HCT116 (cell line): ENCODE measurements at regions not wholly inside any gene's neighbourhood (a gene's known extent, or its start where the extent isn't known, plus 50 kb on each side); places are given as distances from the start of the nearest gene placed in this dataset.

Experiments
- ATAC-seq: fragments of 200-7000 bp; cut with Tn5 transposase; 2 replicates; pipeline ENCODE4 v1.9.1; 2020; ENCODE audit warnings: mild to moderate bottlenecking, moderate library complexity
- BruUV-seq: library from RNA; stranded (reverse); fragments of 400-500 nt; replicated peaks from 2 replicates; lab custom pipeline; 2021; lab: Mats Ljungman, UMichigan
- CTCF ChIA-PET: fragments of 300-600 bp; sonication (Branson Sonifier 250); formaldehyde crosslinking; loops from one replicate; lab custom pipeline; 2021; ENCODE audit warnings: antibody characterized with exemption; lab: Charles Lee
- POLR2A ChIA-PET: fragments of 300-600, 350-600 bp; sonication (Branson Sonifier 250); formaldehyde crosslinking; loops from one replicate; lab custom pipeline; 2021; ENCODE audit warnings: antibody characterized with exemption; lab: Charles Lee
- RAD21 ChIA-PET, 2 experiments: fragments of 300-600 bp; sonication (Branson Sonifier 250); formaldehyde crosslinking; loops; one replicate each; lab custom pipeline; 2023; ENCODE audit warnings: low total read pairs in 2 of 2; ENCODE audit not compliant: uncharacterized antibody in 2 of 2, unreplicated experiment in 2 of 2, low non-redundant PET in 1 of 2; lab: Charles Lee
- DNase-seq: peaks from one replicate; pipeline ENCODE4 v3.0.0-alpha.2; 2010; ENCODE audit warnings: low read depth, low spot score
- H2AFZ ChIP-seq: fragments of 200-600 bp; shearing (Covaris generic), sonication (generic); 2 replicates; pipeline ENCODE4 v1.6.1; 2017; ENCODE audit warnings: low read depth, mixed run types, mixed read lengths, antibody characterized with exemption, low read length; ENCODE audit not compliant: poor library complexity, severe bottlenecking
- H3K27ac ChIP-seq: 2 replicates; pipeline ENCODE4 v1.5.1; 2012; ENCODE audit warnings: low read depth, low read length
- H3K27me3 ChIP-seq: fragments of 200-600 bp; sonication (generic); 2 replicates; pipeline ENCODE4 v1.6.1; 2016; ENCODE audit warnings: mixed run types, low read length, mixed read lengths; ENCODE audit not compliant: insufficient read depth
- H3K36me3 ChIP-seq, 2 experiments: fragments of 200-500 bp in 1 of 2; fragments of 200-600 bp in 1 of 2; sonication (Bioruptor generic) in 1 of 2; sonication (generic) in 1 of 2; 2 replicates each; pipeline versions ENCODE4 v1.5.1 to v1.6.1; 2014 to 2016; ENCODE audit warnings: low read length in 2 of 2, inconsistent platforms in 1 of 2, mixed read lengths in 1 of 2, mixed run types in 1 of 2; ENCODE audit not compliant: insufficient read depth in 2 of 2, control insufficient read depth in 1 of 2
- H3K4me1 ChIP-seq, 2 experiments: fragments of 200-600 bp in 1 of 2; sonication (generic) in 1 of 2; 2 replicates each; pipeline versions ENCODE4 v1.5.1 to v1.6.1; 2012 to 2017; ENCODE audit warnings: low read length in 2 of 2, inconsistent platforms in 1 of 2, mild to moderate bottlenecking in 1 of 2, mixed read lengths in 1 of 2, mixed run types in 1 of 2, moderate library complexity in 1 of 2; ENCODE audit not compliant: insufficient read depth in 2 of 2, control insufficient read depth in 1 of 2
- H3K4me2 ChIP-seq: fragments of 200-600 bp; sonication (generic); 2 replicates; pipeline ENCODE4 v1.6.1; 2017; ENCODE audit warnings: mixed run types, low read length, mixed read lengths
- H3K4me3 ChIP-seq, 2 experiments: fragments of 200-600 bp in 1 of 2; sonication (generic) in 1 of 2; replicated peaks in 1 of 2; 2 replicates each; pipeline ENCODE4 v1.5.1; 2011 to 2016; ENCODE audit warnings: low read length in 2 of 2, control low read depth in 1 of 2, low read depth in 1 of 2, mild to moderate bottlenecking in 1 of 2, mixed read lengths in 1 of 2, mixed run types in 1 of 2
- H3K79me2 ChIP-seq: fragments of 200-600 bp; sonication (generic); 2 replicates; pipeline ENCODE4 v1.6.1; 2017; ENCODE audit warnings: mild to moderate bottlenecking, mixed run types, low read length, moderate library complexity, mixed read lengths; ENCODE audit not compliant: insufficient read depth
- H3K9ac ChIP-seq: fragments of 200-600 bp; sonication (generic); 2 replicates; pipeline ENCODE4 v1.6.1; 2016; ENCODE audit warnings: low read length, mixed read lengths
- H3K9me2 ChIP-seq: fragments of 200-600 bp; sonication (generic), shearing (Covaris generic); 2 replicates; pipeline ENCODE4 v1.6.1; 2017; ENCODE audit warnings: mixed run types, mild to moderate bottlenecking, moderate library complexity; ENCODE audit not compliant: insufficient read depth
- H3K9me3 ChIP-seq, 2 experiments: fragments of 200-500 bp in 1 of 2; fragments of 200-600 bp in 1 of 2; sonication (Bioruptor generic) in 1 of 2; sonication (generic) in 1 of 2; 2 replicates each; pipeline ENCODE4 v1.6.1; 2014 to 2017; ENCODE audit warnings: low read length in 2 of 2, mixed read lengths in 2 of 2, inconsistent platforms in 1 of 2, low read depth in 1 of 2, mild to moderate bottlenecking in 1 of 2, mixed run types in 1 of 2, moderate library complexity in 1 of 2; ENCODE audit not compliant: control insufficient read depth in 1 of 2, insufficient read depth in 1 of 2
- H4K20me1 ChIP-seq: fragments of 200-600 bp; sonication (generic), shearing (Covaris generic); 2 replicates; pipeline ENCODE4 v1.6.1; 2017; ENCODE audit warnings: mixed run types, mild to moderate bottlenecking, moderate library complexity; ENCODE audit not compliant: insufficient read depth
- CBX3 ChIP-seq: IDR thresholded peaks from 2 replicates; pipeline ENCODE4 v1.6.1; 2012; ENCODE audit warnings: low read depth
- EGR1 ChIP-seq: IDR thresholded peaks from 2 replicates; pipeline ENCODE4 v1.6.1; 2012; ENCODE audit warnings: low read depth
- FOSL1 ChIP-seq: IDR thresholded peaks from 2 replicates; pipeline ENCODE4 v1.6.1; 2012; ENCODE audit warnings: low read depth
- JUND ChIP-seq: IDR thresholded peaks from 2 replicates; pipeline ENCODE4 v1.6.1; 2012
- POLR2AphosphoS5 ChIP-seq: IDR thresholded peaks from 2 replicates; pipeline ENCODE4 v1.6.1; 2011; ENCODE audit warnings: mild to moderate bottlenecking, low read depth, low read length, moderate library complexity
- SP1 ChIP-seq: IDR thresholded peaks from 2 replicates; pipeline ENCODE4 v1.6.1; 2012; ENCODE audit warnings: low read depth
- ZNF274 ChIP-seq: fragments of 200-500 bp; sonication (Bioruptor generic); IDR thresholded peaks from 2 replicates; pipeline ENCODE4 v1.6.1; 2014; ENCODE audit warnings: mild to moderate bottlenecking, low read depth, low read length, inconsistent platforms
- intact Hi-C: fragments of 100-400 bp; cut with micrococcal nuclease; formaldehyde crosslinking; loops from 2 replicates; pipeline ENCODE4 v1.10.0; 2022
- TF ChIP-seq, protein P1 (sequence below): IDR thresholded peaks from 2 replicates; pipeline ENCODE4 v1.6.1; 2012; ENCODE audit warnings: low read depth
- TF ChIP-seq, protein P2 (sequence below): IDR thresholded peaks from 2 replicates; pipeline ENCODE4 v1.6.1; 2012

DNA sequence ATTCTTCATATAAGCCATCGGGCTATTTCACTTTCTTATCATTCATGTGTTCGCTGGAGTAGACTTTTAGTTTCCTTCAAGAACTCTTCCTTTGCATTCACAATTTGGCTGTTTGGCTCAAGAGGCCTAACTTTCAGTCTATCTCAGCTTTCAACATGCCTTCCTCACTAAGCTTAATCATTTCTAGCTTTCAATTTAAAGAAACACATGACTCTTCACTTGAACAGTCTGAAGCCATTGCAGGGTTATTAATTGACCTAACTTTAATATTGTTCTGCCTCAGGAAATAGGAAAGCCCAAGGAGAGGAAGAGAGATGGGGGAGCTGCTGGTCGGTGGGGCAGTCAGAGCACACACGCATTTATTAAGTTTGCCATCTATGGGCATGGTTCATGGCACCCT, 158.1 kb downstream of the SUCLA2 start (continued):
- TF ChIP-seq POLR2AphosphoS5 (no peak), EGR1 (no peak), ZNF274 (no peak)

DNA sequence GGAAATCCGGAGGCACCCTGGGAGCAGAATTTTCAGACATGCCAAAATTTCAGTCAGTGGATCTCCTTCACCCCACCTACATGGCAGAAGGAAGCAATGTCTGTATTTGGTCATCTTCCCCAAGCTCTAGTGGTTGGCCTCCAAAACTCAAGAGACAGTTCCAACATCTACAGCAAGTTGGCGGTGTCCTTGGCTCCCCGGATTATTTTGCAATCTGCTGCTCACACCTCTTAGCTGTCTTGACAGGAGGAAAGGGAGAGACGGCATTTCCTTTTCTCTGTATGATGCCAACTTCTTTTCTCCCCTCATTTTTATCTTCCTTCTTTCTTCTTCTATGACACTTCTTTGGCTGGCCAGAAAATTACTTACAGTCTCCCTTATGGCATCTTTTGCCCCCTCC, 159.9 kb downstream of the SUCLA2 start:
- ChIA-PET POLR2A (no interaction called here), RAD21 (no interaction called here), CTCF (no interaction called here)
- H3K9me3 ChIP-seq, result no peaks in the 10 kb centered on the region
- intact Hi-C loops, result no loop called here
- no peaks in the 10 kb centered on the region for H3K27me3 ChIP-seq
- no TSS peak for BruUV-seq
- no peaks in the 10 kb centered on the region for H3K4me1 ChIP-seq
- H3K36me3 ChIP-seq, result no peaks in the 10 kb centered on the region
- H3K4me2 ChIP-seq, result no peak overlapping the region
- no peak overlapping the region for H3K9ac ChIP-seq
- H3K4me3 ChIP-seq, result no peak overlapping the region
- no peaks in the 10 kb centered on the region for H3K9me2 ChIP-seq
- H2AFZ ChIP-seq, result no peak overlapping the region
- DNase-seq (no peak), ATAC-seq (no peak)
- H3K79me2 ChIP-seq, result no peaks in the 10 kb centered on the region
- no peak overlapping the region for H3K27ac ChIP-seq
- H4K20me1 ChIP-seq, result no peaks in the 10 kb centered on the region
- TF ChIP-seq ZNF274 (no peak), SP1 (no peak), CBX3 (no peak), JUND (no peak), EGR1 (no peak), FOSL1 (no peak)
- TF ChIP-seq, protein P1, sequence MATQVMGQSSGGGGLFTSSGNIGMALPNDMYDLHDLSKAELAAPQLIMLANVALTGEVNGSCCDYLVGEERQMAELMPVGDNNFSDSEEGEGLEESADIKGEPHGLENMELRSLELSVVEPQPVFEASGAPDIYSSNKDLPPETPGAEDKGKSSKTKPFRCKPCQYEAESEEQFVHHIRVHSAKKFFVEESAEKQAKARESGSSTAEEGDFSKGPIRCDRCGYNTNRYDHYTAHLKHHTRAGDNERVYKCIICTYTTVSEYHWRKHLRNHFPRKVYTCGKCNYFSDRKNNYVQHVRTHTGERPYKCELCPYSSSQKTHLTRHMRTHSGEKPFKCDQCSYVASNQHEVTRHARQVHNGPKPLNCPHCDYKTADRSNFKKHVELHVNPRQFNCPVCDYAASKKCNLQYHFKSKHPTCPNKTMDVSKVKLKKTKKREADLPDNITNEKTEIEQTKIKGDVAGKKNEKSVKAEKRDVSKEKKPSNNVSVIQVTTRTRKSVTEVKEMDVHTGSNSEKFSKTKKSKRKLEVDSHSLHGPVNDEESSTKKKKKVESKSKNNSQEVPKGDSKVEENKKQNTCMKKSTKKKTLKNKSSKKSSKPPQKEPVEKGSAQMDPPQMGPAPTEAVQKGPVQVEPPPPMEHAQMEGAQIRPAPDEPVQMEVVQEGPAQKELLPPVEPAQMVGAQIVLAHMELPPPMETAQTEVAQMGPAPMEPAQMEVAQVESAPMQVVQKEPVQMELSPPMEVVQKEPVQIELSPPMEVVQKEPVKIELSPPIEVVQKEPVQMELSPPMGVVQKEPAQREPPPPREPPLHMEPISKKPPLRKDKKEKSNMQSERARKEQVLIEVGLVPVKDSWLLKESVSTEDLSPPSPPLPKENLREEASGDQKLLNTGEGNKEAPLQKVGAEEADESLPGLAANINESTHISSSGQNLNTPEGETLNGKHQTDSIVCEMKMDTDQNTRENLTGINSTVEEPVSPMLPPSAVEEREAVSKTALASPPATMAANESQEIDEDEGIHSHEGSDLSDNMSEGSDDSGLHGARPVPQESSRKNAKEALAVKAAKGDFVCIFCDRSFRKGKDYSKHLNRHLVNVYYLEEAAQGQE, result no peak
- TF ChIP-seq, protein P2, sequence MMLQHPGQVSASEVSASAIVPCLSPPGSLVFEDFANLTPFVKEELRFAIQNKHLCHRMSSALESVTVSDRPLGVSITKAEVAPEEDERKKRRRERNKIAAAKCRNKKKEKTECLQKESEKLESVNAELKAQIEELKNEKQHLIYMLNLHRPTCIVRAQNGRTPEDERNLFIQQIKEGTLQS, result no peak
- TF ChIP-seq, all 23 proteins: peak for 0
